IMR-90 (cell line): ENCODE measurements at regions not wholly inside any gene's neighbourhood (a gene's known extent, or its start where the extent isn't known, plus 50 kb on each side); places are given as distances from the start of the nearest gene placed in this dataset.

Experiments
- ATAC-seq: fragments of 200-7000 bp; cut with Tn5 transposase; 2 replicates; pipeline ENCODE4 v1.9.1; 2020; ENCODE audit warnings: low read depth, mild to moderate bottlenecking, moderate library complexity
- BruUV-seq: library from RNA; stranded (reverse); fragments of 400-500 nt; replicated peaks from 2 replicates; lab custom pipeline; 2021; lab: Mats Ljungman, UMichigan
- CTCF ChIA-PET: fragments of 300-600 bp; formaldehyde crosslinking; extraction: SDS; loops from one replicate; lab custom pipeline; 2021; ENCODE audit warnings: antibody characterized with exemption; lab: Yijun Ruan, JAX
- POLR2A ChIA-PET: fragments of 300-600 bp; sonication (Branson Sonifier 250); formaldehyde crosslinking; loops from one replicate; lab custom pipeline; 2022; ENCODE audit warnings: antibody characterized with exemption; ENCODE audit not compliant: unreplicated experiment; lab: Charles Lee
- DNase-seq: peaks from one replicate; pipeline ENCODE4 v3.0.0; 2013
- H2AFZ ChIP-seq: replicated peaks from 2 replicates; pipeline ENCODE3; 2013; ENCODE audit warnings: low read length, mild to moderate bottlenecking; ENCODE audit not compliant: poor library complexity
- H2AK5ac ChIP-seq: 2 replicates; pipeline ENCODE4 v1.6.1; 2013; ENCODE audit warnings: low read depth, low read length, inconsistent platforms
- H2AK9ac ChIP-seq: replicated peaks from 2 replicates; pipeline ENCODE3; 2013; ENCODE audit warnings: mild to moderate bottlenecking, low read depth, low read length, moderate library complexity; ENCODE audit not compliant: poor library complexity
- H2BK120ac ChIP-seq: 2 replicates; pipeline ENCODE4 v1.6.1; 2013; ENCODE audit warnings: low read depth, low read length, inconsistent platforms
- H2BK15ac ChIP-seq: 3 replicates; pipeline ENCODE4 v1.6.1; 2013; ENCODE audit warnings: low read depth, low read length, inconsistent platforms
- H2BK20ac ChIP-seq: 2 replicates; pipeline ENCODE4 v1.6.1; 2013; ENCODE audit warnings: low read depth, mild to moderate bottlenecking, inconsistent platforms, low read length, moderate library complexity
- H2BK5ac ChIP-seq: 2 replicates; pipeline ENCODE4 v1.6.1; 2013; ENCODE audit warnings: mild to moderate bottlenecking, low read depth, low read length, inconsistent platforms; ENCODE audit not compliant: poor library complexity, severe bottlenecking
- H3K14ac ChIP-seq: replicated peaks from 2 replicates; pipeline ENCODE4 v1.6.1; 2013; ENCODE audit warnings: low read depth, low read length, inconsistent platforms
- H3K18ac ChIP-seq: 2 replicates; pipeline ENCODE4 v1.6.1; 2013; ENCODE audit warnings: low read depth, low read length, control low read depth
- H3K23ac ChIP-seq: 2 replicates; pipeline ENCODE4 v1.6.1; 2013; ENCODE audit warnings: low read depth, low read length, inconsistent platforms
- H3K27ac ChIP-seq: 2 replicates; pipeline ENCODE4 v1.5.1; 2013; ENCODE audit warnings: mild to moderate bottlenecking, control low read depth, low read length; ENCODE audit not compliant: insufficient read depth
- H3K27me3 ChIP-seq: 2 replicates; pipeline ENCODE4 v1.6.1; 2013; ENCODE audit warnings: low read length; ENCODE audit not compliant: control insufficient read depth, insufficient read depth
- H3K36me3 ChIP-seq: 2 replicates; pipeline ENCODE4 v1.6.1; 2013; ENCODE audit warnings: low read length, mixed read lengths; ENCODE audit not compliant: control insufficient read depth, insufficient read depth
- H3K4ac ChIP-seq: 2 replicates; pipeline ENCODE4 v1.6.1; 2013; ENCODE audit warnings: low read depth, low read length, inconsistent platforms
- H3K4me1 ChIP-seq: 2 replicates; pipeline ENCODE4 v1.6.1; 2013; ENCODE audit warnings: low read length, mixed read lengths; ENCODE audit not compliant: control insufficient read depth, insufficient read depth
- H3K4me2 ChIP-seq: 2 replicates; pipeline ENCODE4 v1.6.1; 2013; ENCODE audit warnings: low read depth, mild to moderate bottlenecking, control low read depth, low read length, moderate library complexity
- H3K4me3 ChIP-seq: 2 replicates; pipeline ENCODE4 v1.5.1; 2013; ENCODE audit warnings: low read depth, mild to moderate bottlenecking, control low read depth, low read length, moderate library complexity; ENCODE audit not compliant: insufficient read depth
- H3K56ac ChIP-seq: 2 replicates; pipeline ENCODE4 v1.6.1; 2013; ENCODE audit warnings: low read length, inconsistent platforms; ENCODE audit not compliant: insufficient read depth; ENCODE audit errors: extremely low read depth
- H3K79me1 ChIP-seq, 2 experiments: 2 replicates each; pipeline ENCODE4 v1.6.1; 2013; ENCODE audit warnings: low read length in 2 of 2, inconsistent platforms in 1 of 2, low read depth in 1 of 2
- H3K9ac ChIP-seq: 2 replicates; pipeline ENCODE4 v1.6.1; 2013; ENCODE audit warnings: low read depth, low read length, control low read depth
- H3K9me1 ChIP-seq: 2 replicates; pipeline ENCODE4 v1.6.1; 2013; ENCODE audit warnings: low read length, inconsistent platforms; ENCODE audit not compliant: insufficient read depth
- H3K9me3 ChIP-seq: 2 replicates; pipeline ENCODE4 v1.6.1; 2013; ENCODE audit warnings: low read length; ENCODE audit not compliant: control insufficient read depth, insufficient read depth
- H4K20me1 ChIP-seq: 2 replicates; pipeline ENCODE4 v1.6.1; 2013; ENCODE audit warnings: low read length, inconsistent platforms; ENCODE audit not compliant: insufficient read depth
- H4K5ac ChIP-seq: 2 replicates; pipeline ENCODE4 v1.6.1; 2013; ENCODE audit warnings: mild to moderate bottlenecking, low read depth, low read length, control low read depth
- H4K8ac ChIP-seq, 2 experiments: 2 replicates each; pipeline ENCODE4 v1.6.1; 2013; ENCODE audit warnings: low read depth in 2 of 2, low read length in 2 of 2, control low read depth in 1 of 2, inconsistent platforms in 1 of 2
- H4K91ac ChIP-seq: 2 replicates; pipeline ENCODE4 v1.6.1; 2013; ENCODE audit warnings: low read depth, low read length, inconsistent platforms; ENCODE audit not compliant: insufficient read depth
- BHLHE40 ChIP-seq: fragments of 150-350 bp; IDR thresholded peaks from 2 replicates; pipeline ENCODE4 v1.6.1; 2016; ENCODE audit warnings: mild to moderate bottlenecking, low read depth, low read length
- CEBPB ChIP-seq: IDR thresholded peaks from 2 replicates; pipeline ENCODE4 v1.6.1; 2012; ENCODE audit warnings: low read depth, low read length, improper control_type of control experiment
- CHD1 ChIP-seq: IDR thresholded peaks from 2 replicates; pipeline ENCODE4 v1.6.1; 2012; ENCODE audit warnings: low read depth, low read length, improper control_type of control experiment
- CTCF ChIP-seq: conservative IDR thresholded peaks from 2 replicates; pipeline ENCODE4 v1.5.1; 2012; ENCODE audit warnings: mild to moderate bottlenecking, low read depth, low read length, improper control_type of control experiment
- ELK1 ChIP-seq: fragments of 150-350 bp; IDR thresholded peaks from 2 replicates; pipeline ENCODE4 v1.6.1; 2016; ENCODE audit warnings: low read depth, mild to moderate bottlenecking, low read length, moderate library complexity, borderline replicate concordance
- FOS ChIP-seq: fragments of 150-350 bp; IDR thresholded peaks from 2 replicates; pipeline ENCODE4 v1.6.1; 2016; ENCODE audit warnings: low read depth, low read length
- MAFK ChIP-seq: IDR thresholded peaks from 2 replicates; pipeline ENCODE4 v1.6.1; 2012; ENCODE audit warnings: low read depth, low read length, improper control_type of control experiment
- MAZ ChIP-seq: IDR thresholded peaks from 2 replicates; pipeline ENCODE4 v1.6.1; 2012; ENCODE audit warnings: low read depth, mild to moderate bottlenecking, low read length, improper control_type of control experiment, moderate library complexity, borderline replicate concordance
- MXI1 ChIP-seq: IDR thresholded peaks from 2 replicates; pipeline ENCODE4 v1.6.1; 2012; ENCODE audit warnings: low read depth, mild to moderate bottlenecking, low read length, moderate library complexity, borderline replicate concordance
- NFE2L2 ChIP-seq: fragments of 150-350 bp; IDR thresholded peaks from 2 replicates; pipeline ENCODE4 v1.6.1; 2016; ENCODE audit warnings: low read depth, mild to moderate bottlenecking, low read length
- POLR2A ChIP-seq: IDR thresholded peaks from 2 replicates; pipeline ENCODE4 v1.6.1; 2012; ENCODE audit warnings: mild to moderate bottlenecking, low read depth, low read length
- RAD21 ChIP-seq: IDR thresholded peaks from 2 replicates; pipeline ENCODE4 v1.6.1; 2012; ENCODE audit warnings: low read length, improper control_type of control experiment
- RCOR1 ChIP-seq: IDR thresholded peaks from 2 replicates; pipeline ENCODE4 v1.6.1; 2012; ENCODE audit warnings: mild to moderate bottlenecking, low read length, improper control_type of control experiment; ENCODE audit not compliant: insufficient replicate concordance
- RFX5 ChIP-seq: IDR thresholded peaks from 2 replicates; pipeline ENCODE4 v1.8.0; 2012; ENCODE audit warnings: low read depth, mild to moderate bottlenecking, low read length, moderate library complexity
- SMC3 ChIP-seq: fragments of 150-350 bp; IDR thresholded peaks from 2 replicates; pipeline ENCODE4 v1.6.1; 2016; ENCODE audit warnings: low read depth, mild to moderate bottlenecking, antibody characterized with exemption, low read length, moderate library complexity
- WGBS, 2 experiments: methylation state at CpG; one replicate each; pipeline versions ENCODE4 v1.1.5 to v1.1.7; 2013; ENCODE audit warnings: missing lambda C conversion rate in 2 of 2; ENCODE audit not compliant: insufficient read length in 1 of 2; ENCODE audit errors: extremely low coverage in 2 of 2; 5-methylcytosine and 5-hydroxymethylcytosine counted together
- dilution Hi-C: fragments of 300-500 bp; cut with HindIII; formaldehyde crosslinking; loops from one replicate; pipeline ENCODE4 v1.14.3; 2018; ENCODE audit warnings: low sequenced_read_pairs; ENCODE audit not compliant: unreplicated experiment
- in situ Hi-C: fragments of 300-500 bp; cut with MboI; formaldehyde crosslinking; loops from 3 replicates; pipeline ENCODE4 v1.14.3; 2019; ENCODE audit warnings: low sequenced_read_pairs, inconsistent platforms, mixed read lengths
- intact Hi-C: fragments of 100-400 bp; cut with micrococcal nuclease; formaldehyde crosslinking; loops from 2 replicates; pipeline ENCODE4 v1.10.0; 2022
- TF ChIP-seq, protein P1 (sequence below): fragments of 150-350 bp; IDR thresholded peaks from 2 replicates; pipeline ENCODE4 v1.6.1; 2017; ENCODE audit warnings: mild to moderate bottlenecking, antibody characterized with exemption, low read length, low read depth

GRCh38 chr6:147009358-147009757 lies 194.9 kb upstream of the STXBP5 start:
- H4K20me1 ChIP-seq, result no peaks in the 10 kb centered on the region
- H2AK5ac ChIP-seq, result no peak overlapping the region
- H3K56ac ChIP-seq, result no peak overlapping the region
- no peaks in the 10 kb centered on the region for H3K9me1 ChIP-seq
- H3K14ac ChIP-seq, result no peak overlapping the region
- no peaks in the 10 kb centered on the region for H3K9me3 ChIP-seq
- WGBS, 2 experiments, result no CpG with 5 or more reads among the region's 2 CpGs
- no peak overlapping the region for H3K23ac ChIP-seq
- no peaks in the 10 kb centered on the region for H3K79me1 ChIP-seq
- POLR2A ChIA-PET, result no interaction called here
- no peak overlapping the region for H3K18ac ChIP-seq
- H3K27me3 ChIP-seq, result no peaks in the 10 kb centered on the region
- no peak overlapping the region for H2BK20ac ChIP-seq
- dilution Hi-C loops, result no loop called here
- H3K36me3 ChIP-seq, result no peaks in the 10 kb centered on the region
- no peak overlapping the region for H2BK5ac ChIP-seq
- no peak overlapping the region for H3K4me3 ChIP-seq
- no peak overlapping the region for H3K4me2 ChIP-seq
- no peak overlapping the region for H3K27ac ChIP-seq
- no peak overlapping the region for H2AFZ ChIP-seq
- DNase-seq, result no peak
- CTCF ChIA-PET, result no interaction called here
- no peak overlapping the region for H2BK15ac ChIP-seq
- no peak overlapping the region for H3K4ac ChIP-seq
- H4K91ac ChIP-seq, result no peak overlapping the region
- no peak overlapping the region for H3K9ac ChIP-seq
- no peaks in the 10 kb centered on the region for H3K4me1 ChIP-seq
- TF ChIP-seq RCOR1 (no peak), CHD1 (no peak), RAD21 (no peak), MXI1 (no peak), SMC3 (no peak), POLR2A (no peak), CTCF (no peak), NFE2L2 (no peak), RFX5 (no peak), ELK1 (no peak), MAZ (no peak), FOS (no peak), BHLHE40 (no peak), MAFK (no peak), CEBPB (no peak)
- TF ChIP-seq, protein P1, sequence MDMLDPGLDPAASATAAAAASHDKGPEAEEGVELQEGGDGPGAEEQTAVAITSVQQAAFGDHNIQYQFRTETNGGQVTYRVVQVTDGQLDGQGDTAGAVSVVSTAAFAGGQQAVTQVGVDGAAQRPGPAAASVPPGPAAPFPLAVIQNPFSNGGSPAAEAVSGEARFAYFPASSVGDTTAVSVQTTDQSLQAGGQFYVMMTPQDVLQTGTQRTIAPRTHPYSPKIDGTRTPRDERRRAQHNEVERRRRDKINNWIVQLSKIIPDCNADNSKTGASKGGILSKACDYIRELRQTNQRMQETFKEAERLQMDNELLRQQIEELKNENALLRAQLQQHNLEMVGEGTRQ, result no peak
- no peak overlapping the region for H2BK120ac ChIP-seq
- H4K5ac ChIP-seq, result no peak overlapping the region
- no TSS peak for BruUV-seq
- no peak for ATAC-seq
- H4K8ac ChIP-seq, result no peak overlapping the region
- intact Hi-C loops, result no loop called here
- in situ Hi-C loops, result no loop called here
- no peak overlapping the region for H2AK9ac ChIP-seq
